Fibroblast of villous mesenchyme (primary cell): ENCODE measurements at regions not wholly inside any gene's neighbourhood (a gene's known extent, or its start where the extent isn't known, plus 50 kb on each side); places are given as distances from the start of the nearest gene placed in this dataset.

Source experiments
- DNase-seq: peaks from one replicate; pipeline ENCODE4 v3.0.0-alpha.2; 2010; ENCODE audit warnings: low read depth
- H3K4me3 ChIP-seq: 2 replicates; pipeline ENCODE4 v1.5.1; 2011; ENCODE audit warnings: low read depth, mild to moderate bottlenecking, low read length
- CTCF ChIP-seq: IDR thresholded peaks from 2 replicates; pipeline ENCODE4 v1.5.1; 2012; ENCODE audit warnings: low read depth, mild to moderate bottlenecking, low read length; ENCODE audit not compliant: insufficient read depth

- DNase-seq = no peak
- no peak for TF ChIP-seq CTCF
- H3K4me3 ChIP-seq = no peak overlapping the region
Observed at GRCh38 chr4:13892739-13893105, 265.2 kb upstream of the BOD1L1 start.

- TF ChIP-seq CTCF = no peak
- no peak overlapping the region for H3K4me3 ChIP-seq
- DNase-seq = no peak
Observed at GRCh38 chr4:13893211-13893610, 265.7 kb upstream of the BOD1L1 start.

GRCh38 chr4:13893987-13894386 lies 266.5 kb upstream of the BOD1L1 start:
- DNase-seq = no peak
- TF ChIP-seq CTCF = no peak

GRCh38 chr4:13900780-13901179 lies 273.3 kb upstream of the BOD1L1 start:
- TF ChIP-seq CTCF = no peak
- H3K4me3 ChIP-seq = no peak overlapping the region
- DNase-seq = no peak

More at GRCh38 chr4:13893987-13894386, 266.5 kb upstream of the BOD1L1 start:
- no peak overlapping the region for H3K4me3 ChIP-seq

- DNase-seq = no peak
- no peak overlapping the region for H3K4me3 ChIP-seq
- TF ChIP-seq CTCF = no peak
Observed at GRCh38 chr4:13902146-13902545, 274.6 kb upstream of the BOD1L1 start.

- DNase-seq = peak; percentile 31
- TF ChIP-seq CTCF = no peak
- H3K4me3 ChIP-seq = no peak overlapping the region
Observed at GRCh38 chr4:13903061-13903460, 275.5 kb upstream of the BOD1L1 start.

GRCh38 chr4:13903901-13904300 lies 276.4 kb upstream of the BOD1L1 start:
- no peak for DNase-seq
- no peak overlapping the region for H3K4me3 ChIP-seq
- TF ChIP-seq CTCF = no peak
